ENCODE measurements at regions not wholly inside any gene's neighbourhood (a gene's known extent, or its start where the extent isn't known, plus 50 kb on each side); places are given as distances from the start of the nearest gene placed in this dataset.

- BruUV-seq (replicated peaks), result no TSS peak
- Histone ChIP-seq H3K9me3 (ENCODE audit: control insufficient read depth, insufficient read depth, low read depth, low read length) (no peaks in the 10 kb centered on the region), H3K4me3 (ENCODE audit: low read depth in 2 of 2, low read length in 2 of 2) (no peak overlapping the region), H3K27ac (ENCODE audit: low read length) (no peak overlapping the region), H3K27me3 (ENCODE audit: control insufficient read depth, insufficient read depth, low read length) (no peaks in the 10 kb centered on the region), H3K36me3 (ENCODE audit: control insufficient read depth, insufficient read depth, low read length) (no peaks in the 10 kb centered on the region), H3K4me1 (ENCODE audit: control insufficient read depth, insufficient read depth, low read length) (no peaks in the 10 kb centered on the region)
- no peak for DNase-seq (ENCODE audit: low read depth, low spot score)
- ChIA-PET POLR2A (no interaction called here), CTCF (no interaction called here)
- TF ChIP-seq REST (IDR thresholded peaks at IDR 0.05; ENCODE audit: insufficient read depth in 1 of 2, low read depth in 2 of 2, low read length in 1 of 2) (no peak), CTCF (IDR thresholded peaks at IDR 0.05) (no peak), TCF7L2 (IDR thresholded peaks at IDR 0.05; ENCODE audit: low read depth, low read length) (no peak), SIN3A (IDR thresholded peaks at IDR 0.05; ENCODE audit: borderline replicate concordance, insufficient read depth, low read depth, low read length) (no peak), POLR2AphosphoS5 (IDR thresholded peaks at IDR 0.05; ENCODE audit: low read depth, low read length) (no peak)
- intact Hi-C loops (cut with micrococcal nuclease; ENCODE audit: unreplicated experiment) (no loop called here), in situ Hi-C loops (cut with HindIII; ENCODE audit: low pct_unique_long_range_greater_than_20kb, low sequenced_read_pairs) (no loop called here)
- no peak for ATAC-seq
Observed at GRCh38 chr21:18715606-18716005, 312.0 kb upstream of the TMPRSS15 start.

GRCh38 chr21:18716578-18717138 lies 313.1 kb upstream of the TMPRSS15 start:
- Histone ChIP-seq H3K4me1 (ENCODE audit: control insufficient read depth, insufficient read depth, low read length) (no peaks in the 10 kb centered on the region), H3K9me3 (ENCODE audit: control insufficient read depth, insufficient read depth, low read depth, low read length) (no peaks in the 10 kb centered on the region), H3K27ac (ENCODE audit: low read length) (no peak overlapping the region), H3K36me3 (ENCODE audit: control insufficient read depth, insufficient read depth, low read length) (no peaks in the 10 kb centered on the region), H3K4me3 (ENCODE audit: low read depth in 2 of 2, low read length in 2 of 2) (no peak overlapping the region), H3K27me3 (ENCODE audit: control insufficient read depth, insufficient read depth, low read length) (no peaks in the 10 kb centered on the region)
- TF ChIP-seq POLR2AphosphoS5 (IDR thresholded peaks at IDR 0.05; ENCODE audit: low read depth, low read length) (no peak), TCF7L2 (IDR thresholded peaks at IDR 0.05; ENCODE audit: low read depth, low read length) (no peak), REST (IDR thresholded peaks at IDR 0.05; ENCODE audit: insufficient read depth in 1 of 2, low read depth in 2 of 2, low read length in 1 of 2) (no peak), CTCF (IDR thresholded peaks at IDR 0.05) (no peak), SIN3A (IDR thresholded peaks at IDR 0.05; ENCODE audit: borderline replicate concordance, insufficient read depth, low read depth, low read length) (no peak)
- no peak for ATAC-seq
- CTCF ChIA-PET, result no interaction called here
- no TSS peak for BruUV-seq (replicated peaks)
- POLR2A ChIA-PET, result no interaction called here
- DNase-seq (ENCODE audit: low read depth, low spot score), result no peak
- in situ Hi-C loops (cut with HindIII; ENCODE audit: low pct_unique_long_range_greater_than_20kb, low sequenced_read_pairs), result no loop called here
- intact Hi-C loops (cut with micrococcal nuclease; ENCODE audit: unreplicated experiment), result no loop called here
